ENCODE measurements at regions not wholly inside any gene's neighbourhood (a gene's known extent, or its start where the extent isn't known, plus 50 kb on each side); places are given as distances from the start of the nearest gene placed in this dataset.

- DNase-seq = no peak
Observed at GRCh38 chrX:145631461-145631951, 186.1 kb upstream of the SLITRK2 start.

DNA sequence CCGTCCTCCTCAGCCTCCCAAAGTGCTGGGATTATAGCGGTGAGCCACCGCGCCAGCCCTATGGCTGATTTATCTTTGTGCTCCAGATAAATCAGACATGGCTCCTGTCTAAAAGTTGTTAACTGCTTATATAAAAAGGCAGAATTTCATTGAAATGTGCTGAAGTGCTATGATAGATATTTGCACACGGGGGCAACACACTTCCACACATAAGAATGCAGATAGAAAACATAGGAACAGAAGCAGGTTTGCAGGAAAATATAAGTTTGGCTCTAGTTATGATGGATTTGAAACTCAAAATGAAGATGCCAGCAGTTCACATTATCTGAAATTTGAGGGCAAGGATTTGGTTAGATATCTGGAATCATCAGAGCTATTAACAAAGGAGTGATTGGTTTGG lies 163.1 kb upstream of the SLITRK2 start:
- no peak for DNase-seq

GRCh38 chrX:145673841-145674240 lies 143.8 kb upstream of the SLITRK2 start:
- no peak for DNase-seq

DNA sequence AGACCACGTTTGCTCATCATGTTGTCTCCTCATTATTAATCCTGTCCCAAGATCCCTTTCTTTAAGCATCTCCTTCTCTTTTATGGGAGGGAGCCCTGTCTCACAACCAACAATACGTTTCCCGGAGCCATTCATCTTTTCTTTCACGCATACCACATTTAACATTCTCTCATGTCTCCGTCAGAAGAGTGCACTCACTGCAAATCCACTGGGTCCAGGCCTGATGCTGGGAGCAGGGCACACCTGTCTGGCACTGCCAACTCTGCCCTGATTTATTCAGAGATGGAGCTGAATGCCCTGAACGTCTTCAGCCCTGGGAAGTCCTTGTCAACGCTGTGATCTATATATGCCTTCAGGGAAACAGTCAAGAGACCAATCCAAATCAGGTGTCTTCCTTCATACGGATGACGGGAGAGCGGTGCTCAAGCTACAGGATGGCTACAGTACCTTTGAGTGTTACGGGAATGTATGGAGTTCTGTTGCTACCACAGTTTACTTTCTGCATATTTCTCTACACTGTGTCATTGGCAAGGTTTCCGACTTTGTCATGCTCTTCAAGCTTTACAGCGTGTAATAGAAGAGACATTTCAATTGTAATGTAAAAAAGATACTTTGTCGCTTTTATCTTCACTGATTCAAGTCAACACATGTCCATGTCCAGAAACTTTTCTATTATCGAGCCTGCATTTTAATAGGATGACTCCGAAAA lies 140.4 kb upstream of the SLITRK2 start:
- DNase-seq = no peak

GRCh38 chrX:145682518-145683298 lies 134.9 kb upstream of the SLITRK2 start:
- DNase-seq = no peak

- no peak for DNase-seq
Observed at GRCh38 chrX:145687146-145687545, 130.5 kb upstream of the SLITRK2 start.

GRCh38 chrX:145687707-145688106 lies 129.9 kb upstream of the SLITRK2 start:
- DNase-seq = no peak

GRCh38 chrX:145694048-145694447 lies 123.6 kb upstream of the SLITRK2 start:
- DNase-seq = no peak

- DNase-seq = no peak
Observed at GRCh38 chrX:145715641-145716138, 101.9 kb upstream of the SLITRK2 start.

GRCh38 chrX:145716226-145716625 lies 101.4 kb upstream of the SLITRK2 start:
- DNase-seq = no peak

DNA sequence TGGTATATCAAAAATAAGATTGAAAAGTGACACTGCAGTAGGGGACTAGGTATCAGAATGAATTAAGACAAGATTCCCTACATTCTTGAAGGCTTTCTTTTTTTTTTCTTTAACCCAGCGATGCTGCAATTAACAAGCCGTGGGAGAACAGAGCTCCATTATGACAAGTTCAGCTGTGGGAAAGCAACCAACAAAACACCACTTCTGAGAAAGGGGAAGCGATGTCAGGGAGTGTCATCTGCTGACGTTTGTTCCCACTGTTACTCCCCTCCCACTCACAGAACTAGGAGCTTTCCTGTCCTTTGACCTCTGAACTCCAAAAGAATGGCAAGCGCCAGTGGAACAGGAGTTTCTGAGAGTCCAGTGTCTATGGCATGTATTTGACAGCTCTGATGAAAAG lies 90.2 kb upstream of the SLITRK2 start:
- no peak for DNase-seq

GRCh38 chrX:145729635-145730034 lies 88.0 kb upstream of the SLITRK2 start:
- DNase-seq = no peak

DNA sequence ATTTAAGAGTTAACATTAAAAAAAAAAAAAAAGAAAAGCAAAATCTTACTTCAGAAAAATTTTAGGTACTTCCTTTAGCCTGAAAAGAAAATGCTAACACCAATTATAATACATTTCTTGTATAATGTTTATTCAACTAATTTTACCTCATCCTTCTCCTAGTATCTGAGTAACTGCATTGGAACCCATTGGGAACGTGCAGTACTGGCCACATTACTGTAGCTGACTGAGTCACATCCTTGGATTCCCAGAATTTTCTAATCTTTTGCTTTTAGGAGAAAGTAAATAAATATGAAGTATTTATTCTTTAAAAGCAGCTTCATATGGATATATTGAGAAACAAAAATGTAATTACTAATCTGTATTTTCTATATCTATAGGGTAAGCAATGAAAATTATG lies 82.6 kb upstream of the SLITRK2 start:
- no peak for DNase-seq

GRCh38 chrX:145751943-145752342 lies 65.7 kb upstream of the SLITRK2 start:
- no peak for DNase-seq
